MCF 10A (cell line): ENCODE measurements at regions not wholly inside any gene's neighbourhood (a gene's known extent, or its start where the extent isn't known, plus 50 kb on each side); places are given as distances from the start of the nearest gene placed in this dataset.

ENCODE experiments used
- BruUV-seq: library from RNA; stranded (reverse); fragments of 400-500 nt; replicated peaks from 2 replicates; lab custom pipeline; 2021; lab: Mats Ljungman, UMichigan
- CTCF ChIA-PET: fragments of 300-600 bp; sonication (Branson Sonifier 250); formaldehyde crosslinking; extraction: SDS; loops from one replicate; lab custom pipeline; 2021; ENCODE audit warnings: antibody characterized with exemption, inconsistent platforms; lab: Yijun Ruan, JAX
- POLR2A ChIA-PET: fragments of 300-600, 350-650 bp; sonication (Branson Sonifier 250); formaldehyde crosslinking; extraction: SDS; loops from one replicate; lab custom pipeline; 2020; ENCODE audit warnings: antibody characterized with exemption, inconsistent platforms; lab: Yijun Ruan, JAX
- DNase-seq: peaks from one replicate; pipeline ENCODE4 v3.0.0-alpha.2; 2018; ENCODE audit not compliant: unreplicated experiment
- H3K27ac Mint-ChIP-seq: one replicate; pipeline ENCODE4 v1.8.0; 2022; ENCODE audit warnings: mild to moderate bottlenecking, low read depth, mixed read lengths; ENCODE audit not compliant: unreplicated experiment
- H3K27me3 Mint-ChIP-seq: one replicate; pipeline ENCODE4 v1.8.0; 2022; ENCODE audit warnings: mixed read lengths; ENCODE audit not compliant: insufficient read depth, unreplicated experiment
- H3K36me3 Mint-ChIP-seq: one replicate; pipeline ENCODE4 v1.8.0; 2022; ENCODE audit warnings: mild to moderate bottlenecking, moderate library complexity, mixed read lengths; ENCODE audit not compliant: insufficient read depth, unreplicated experiment
- H3K4me1 Mint-ChIP-seq: one replicate; pipeline ENCODE4 v1.8.0; 2022; ENCODE audit warnings: mixed read lengths; ENCODE audit not compliant: insufficient read depth, unreplicated experiment
- H3K4me3 Mint-ChIP-seq: one replicate; pipeline ENCODE4 v1.8.0; 2022; ENCODE audit warnings: mild to moderate bottlenecking, moderate library complexity, mixed read lengths; ENCODE audit not compliant: unreplicated experiment
- H3K9me3 Mint-ChIP-seq: one replicate; pipeline ENCODE4 v1.8.0; 2022; ENCODE audit warnings: mixed read lengths; ENCODE audit not compliant: unreplicated experiment
- intact Hi-C: fragments of 100-400 bp; cut with micrococcal nuclease; formaldehyde crosslinking; loops from 2 replicates; pipeline ENCODE4 v1.14.1; 2022
- TF ChIP-seq, protein P1 (sequence below): fragments of 200-600 bp; IDR thresholded peaks from one replicate; pipeline ENCODE4 v1.8.0; 2022; ENCODE audit warnings: antibody characterized with exemption, mild to moderate bottlenecking; ENCODE audit not compliant: unreplicated experiment

DNA sequence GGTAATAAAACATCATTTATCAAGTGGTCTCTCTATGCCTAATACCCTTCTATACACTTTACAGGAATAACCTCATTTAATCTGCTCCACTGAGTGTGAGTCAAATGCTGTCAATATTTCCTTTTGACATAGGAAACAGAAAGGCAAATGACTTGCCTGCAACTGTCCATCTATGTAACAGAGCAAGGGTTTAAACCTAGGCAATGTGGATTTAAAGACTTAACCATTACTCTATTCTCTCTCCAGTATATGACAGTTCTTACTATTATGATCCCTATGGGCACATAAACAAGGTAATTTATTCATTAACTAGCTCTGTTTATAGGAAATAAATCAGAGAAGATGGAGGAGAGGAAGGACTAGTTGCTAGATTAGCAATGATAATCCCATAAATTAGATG, 70.6 kb downstream of the FSCB start:
- no peaks in the 10 kb centered on the region for H3K27me3 Mint-ChIP-seq
- TF ChIP-seq, protein P1, sequence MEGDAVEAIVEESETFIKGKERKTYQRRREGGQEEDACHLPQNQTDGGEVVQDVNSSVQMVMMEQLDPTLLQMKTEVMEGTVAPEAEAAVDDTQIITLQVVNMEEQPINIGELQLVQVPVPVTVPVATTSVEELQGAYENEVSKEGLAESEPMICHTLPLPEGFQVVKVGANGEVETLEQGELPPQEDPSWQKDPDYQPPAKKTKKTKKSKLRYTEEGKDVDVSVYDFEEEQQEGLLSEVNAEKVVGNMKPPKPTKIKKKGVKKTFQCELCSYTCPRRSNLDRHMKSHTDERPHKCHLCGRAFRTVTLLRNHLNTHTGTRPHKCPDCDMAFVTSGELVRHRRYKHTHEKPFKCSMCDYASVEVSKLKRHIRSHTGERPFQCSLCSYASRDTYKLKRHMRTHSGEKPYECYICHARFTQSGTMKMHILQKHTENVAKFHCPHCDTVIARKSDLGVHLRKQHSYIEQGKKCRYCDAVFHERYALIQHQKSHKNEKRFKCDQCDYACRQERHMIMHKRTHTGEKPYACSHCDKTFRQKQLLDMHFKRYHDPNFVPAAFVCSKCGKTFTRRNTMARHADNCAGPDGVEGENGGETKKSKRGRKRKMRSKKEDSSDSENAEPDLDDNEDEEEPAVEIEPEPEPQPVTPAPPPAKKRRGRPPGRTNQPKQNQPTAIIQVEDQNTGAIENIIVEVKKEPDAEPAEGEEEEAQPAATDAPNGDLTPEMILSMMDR, result no peak
- BruUV-seq, result no TSS peak
- intact Hi-C loops, result no loop called here
- H3K36me3 Mint-ChIP-seq, result no peaks in the 10 kb centered on the region
- H3K4me1 Mint-ChIP-seq, result no peaks in the 10 kb centered on the region
- H3K9me3 Mint-ChIP-seq, result peaks cover 7% of the 10 kb centered on the region
- DNase-seq, result no peak
- no peak overlapping the region for H3K27ac Mint-ChIP-seq
- CTCF ChIA-PET, result interaction anchor here (0.6 kb wide), 1 partner anchor 12 kb away, joined by 3 read pairs; no protein-coding TSS in a partner anchor
- H3K4me3 Mint-ChIP-seq, result no peak overlapping the region
- POLR2A ChIA-PET, result no interaction called here

DNA sequence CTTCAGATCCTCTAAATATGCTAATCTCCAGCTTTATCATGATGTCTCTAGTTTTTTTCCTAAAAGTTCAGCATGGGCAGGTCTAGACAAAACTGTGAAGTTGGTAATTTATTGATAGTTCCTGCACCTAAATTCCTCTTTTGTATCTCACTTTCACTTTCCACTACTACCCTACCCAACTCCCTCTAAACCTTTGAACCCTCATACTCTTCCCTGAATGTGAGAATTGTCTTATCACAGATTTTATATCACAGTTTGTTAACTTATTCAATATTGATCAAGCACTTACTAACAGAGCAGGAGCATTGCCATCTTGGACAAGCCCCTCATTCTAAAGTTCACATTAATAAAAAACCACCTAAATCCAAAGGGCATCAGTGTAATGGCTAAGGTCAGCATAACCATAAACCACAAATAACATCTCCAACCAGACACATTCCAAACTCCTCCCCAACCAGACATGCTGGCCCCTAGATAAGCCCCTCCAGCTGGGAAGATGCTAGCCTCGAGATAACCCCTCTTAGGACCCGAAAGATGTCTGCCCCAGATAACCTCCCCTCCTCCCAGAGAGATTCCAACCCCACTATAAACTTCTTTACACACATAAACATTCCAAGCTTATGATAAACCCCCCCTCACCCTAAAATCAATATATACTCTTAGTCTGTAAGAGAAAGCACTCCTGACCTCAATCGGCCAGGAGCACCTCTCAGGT, 78.7 kb downstream of the FSCB start:
- CTCF ChIA-PET, result no interaction called here
- H3K9me3 Mint-ChIP-seq, result peaks cover 14% of the 10 kb centered on the region
- TF ChIP-seq, protein P1, result no peak
- H3K4me3 Mint-ChIP-seq, result no peak overlapping the region
- intact Hi-C loops, result no loop called here
- POLR2A ChIA-PET, result no interaction called here
- H3K4me1 Mint-ChIP-seq, result no peaks in the 10 kb centered on the region
- H3K36me3 Mint-ChIP-seq, result peaks cover 5% of the 10 kb centered on the region
- H3K27me3 Mint-ChIP-seq, result no peaks in the 10 kb centered on the region
- DNase-seq, result no peak
- BruUV-seq, result no TSS peak
- H3K27ac Mint-ChIP-seq, result no peak overlapping the region

DNA sequence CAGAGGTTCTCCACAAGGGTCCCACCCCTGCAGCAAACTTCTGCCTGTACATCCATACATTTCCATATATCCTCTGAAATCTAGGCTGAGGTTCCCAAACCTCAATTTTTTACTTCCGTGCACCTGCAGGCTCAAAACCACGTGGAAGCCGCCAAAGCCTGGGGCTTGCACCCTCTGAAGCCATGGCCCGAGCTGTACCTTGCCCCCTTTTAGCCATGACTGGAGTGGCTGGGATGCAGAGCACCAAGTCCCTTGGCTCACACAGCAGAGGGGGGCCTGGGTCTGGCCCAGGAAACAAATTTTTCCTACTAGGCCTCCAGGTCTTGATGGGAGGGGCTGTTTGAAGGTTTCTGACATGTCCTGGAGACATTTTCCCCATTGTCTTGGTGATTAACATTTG, 84.4 kb downstream of the FSCB start:
- Mint-ChIP-seq H3K36me3 (no peaks in the 10 kb centered on the region), H3K9me3 (no peaks in the 10 kb centered on the region), H3K27ac (no peak overlapping the region), H3K27me3 (no peaks in the 10 kb centered on the region), H3K4me3 (no peak overlapping the region), H3K4me1 (no peaks in the 10 kb centered on the region)
- POLR2A ChIA-PET, result no interaction called here
- BruUV-seq, result no TSS peak
- TF ChIP-seq, protein P1, result no peak
- intact Hi-C loops, result no loop called here
- CTCF ChIA-PET, result interaction anchor here (0.6 kb wide), 1 partner anchor 49 kb away, joined by 4 read pairs; no protein-coding TSS in a partner anchor
- DNase-seq, result no peak

DNA sequence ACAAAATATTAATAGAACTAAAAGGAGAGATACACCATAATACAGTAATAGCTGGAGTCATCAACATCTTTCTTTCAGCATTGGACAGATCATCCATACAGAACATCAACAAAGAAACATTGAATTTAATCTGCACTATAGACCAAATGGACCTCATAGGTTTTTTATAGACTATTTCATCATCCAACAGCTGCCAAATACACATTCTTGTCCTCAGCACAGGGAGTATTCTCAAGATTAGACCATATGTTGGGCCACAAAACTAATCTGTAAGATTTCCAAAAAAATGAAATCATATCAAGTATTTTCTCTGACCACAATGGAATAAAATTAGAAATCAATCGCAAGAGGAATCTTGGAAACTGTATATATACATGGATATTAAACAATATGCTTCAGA, 86.9 kb downstream of the FSCB start:
- no TSS peak for BruUV-seq
- Mint-ChIP-seq H3K36me3 (no peaks in the 10 kb centered on the region), H3K27me3 (no peaks in the 10 kb centered on the region), H3K4me3 (no peak overlapping the region), H3K4me1 (no peaks in the 10 kb centered on the region), H3K27ac (no peak overlapping the region), H3K9me3 (no peaks in the 10 kb centered on the region)
- intact Hi-C loops, result no loop called here
- ChIA-PET CTCF (no interaction called here), POLR2A (no interaction called here)
- DNase-seq, result no peak
- TF ChIP-seq, protein P1, result no peak
